ENCODE measurements at regions not wholly inside any gene's neighbourhood (a gene's known extent, or its start where the extent isn't known, plus 50 kb on each side); places are given as distances from the start of the nearest gene placed in this dataset.

DNA sequence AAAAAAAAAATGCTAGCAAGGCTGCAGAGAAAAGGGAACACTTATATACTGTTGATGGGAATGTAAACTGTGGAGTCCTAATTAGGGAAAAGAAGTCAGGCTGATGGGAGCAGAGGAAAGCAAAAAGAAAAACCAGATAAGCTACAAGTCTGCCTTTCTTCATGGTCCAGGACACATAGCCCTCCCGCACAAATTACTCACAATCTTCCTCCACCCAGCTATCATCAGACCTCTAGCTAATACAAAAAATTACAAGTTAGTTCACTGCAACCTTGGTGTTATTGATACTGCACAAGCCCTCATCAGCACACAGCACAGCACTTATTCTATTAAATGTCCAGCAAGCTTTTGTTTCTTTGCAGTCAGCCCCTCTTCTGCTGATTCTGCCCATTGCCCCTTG lies 186.0 kb upstream of the ADRA1B start:
- no peak overlapping the region for H3K4me3 ChIP-seq (ENCODE audit: low read depth in 1 of 3, low read length in 3 of 3)
- peaks cover 0 to 3% (median 0%) of the 10 kb centered on the region in 4 donors for H3K27me3 ChIP-seq (ENCODE audit: control insufficient read depth in 4 of 4, insufficient read depth in 4 of 4, low read length in 3 of 4)
- H3K4me1 ChIP-seq (ENCODE audit: control insufficient read depth in 4 of 4, insufficient read depth in 4 of 4, low read length in 3 of 4) = no peaks in the 10 kb centered on the region
- no peak overlapping the region for H3K9ac ChIP-seq (ENCODE audit: low read depth in 1 of 2, low read length in 2 of 2)
- H3K36me3 ChIP-seq (ENCODE audit: control insufficient read depth in 4 of 4, insufficient read depth in 3 of 4, low read depth in 1 of 4, low read length in 3 of 4) = no peaks in the 10 kb centered on the region
- no peak overlapping the region for H3K27ac ChIP-seq (ENCODE audit: low read depth in 1 of 2, low read length in 2 of 2)
- WGBS = 73% methylated on average over 1 of the region's 1 CpG
- H3K9me3 ChIP-seq (ENCODE audit: control insufficient read depth in 4 of 4, low read length in 3 of 4) = no peaks in the 10 kb centered on the region
- no peak for DNase-seq (ENCODE audit: low spot score)
- TF ChIP-seq, protein P1, sequence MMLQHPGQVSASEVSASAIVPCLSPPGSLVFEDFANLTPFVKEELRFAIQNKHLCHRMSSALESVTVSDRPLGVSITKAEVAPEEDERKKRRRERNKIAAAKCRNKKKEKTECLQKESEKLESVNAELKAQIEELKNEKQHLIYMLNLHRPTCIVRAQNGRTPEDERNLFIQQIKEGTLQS (IDR thresholded peaks at IDR 0.05) = no peak
- TF ChIP-seq SP1 (IDR thresholded peaks at IDR 0.05) (no peak), YY1 (IDR thresholded peaks at IDR 0.05) (no peak), HNF4G (IDR thresholded peaks at IDR 0.05) (no peak), GABPA (IDR thresholded peaks at IDR 0.05 in 1 of 2, conservative IDR thresholded peaks at IDR 0.05 in 1 of 2) (no peak), JUND (IDR thresholded peaks at IDR 0.05) (no peak), NR2F2 (IDR thresholded peaks at IDR 0.05) (no peak), EGR1 (IDR thresholded peaks at IDR 0.05; ENCODE audit: low read depth in 2 of 2) (no peak), FOXA1 (IDR thresholded peaks at IDR 0.05) (no peak), HNF4A (conservative IDR thresholded peaks at IDR 0.05) (no peak), TAF1 (conservative IDR thresholded peaks at IDR 0.05) (no peak), RAD21 (IDR thresholded peaks at IDR 0.05) (no peak), REST (IDR thresholded peaks at IDR 0.05) (no peak)
- TF ChIP-seq, protein P2, sequence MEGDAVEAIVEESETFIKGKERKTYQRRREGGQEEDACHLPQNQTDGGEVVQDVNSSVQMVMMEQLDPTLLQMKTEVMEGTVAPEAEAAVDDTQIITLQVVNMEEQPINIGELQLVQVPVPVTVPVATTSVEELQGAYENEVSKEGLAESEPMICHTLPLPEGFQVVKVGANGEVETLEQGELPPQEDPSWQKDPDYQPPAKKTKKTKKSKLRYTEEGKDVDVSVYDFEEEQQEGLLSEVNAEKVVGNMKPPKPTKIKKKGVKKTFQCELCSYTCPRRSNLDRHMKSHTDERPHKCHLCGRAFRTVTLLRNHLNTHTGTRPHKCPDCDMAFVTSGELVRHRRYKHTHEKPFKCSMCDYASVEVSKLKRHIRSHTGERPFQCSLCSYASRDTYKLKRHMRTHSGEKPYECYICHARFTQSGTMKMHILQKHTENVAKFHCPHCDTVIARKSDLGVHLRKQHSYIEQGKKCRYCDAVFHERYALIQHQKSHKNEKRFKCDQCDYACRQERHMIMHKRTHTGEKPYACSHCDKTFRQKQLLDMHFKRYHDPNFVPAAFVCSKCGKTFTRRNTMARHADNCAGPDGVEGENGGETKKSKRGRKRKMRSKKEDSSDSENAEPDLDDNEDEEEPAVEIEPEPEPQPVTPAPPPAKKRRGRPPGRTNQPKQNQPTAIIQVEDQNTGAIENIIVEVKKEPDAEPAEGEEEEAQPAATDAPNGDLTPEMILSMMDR (IDR thresholded peaks at IDR 0.05; ENCODE audit: low read depth, low read length, missing input control) = no peak

- peaks cover 0 to 2% (median 0%) of the 10 kb centered on the region in 4 donors for H3K27me3 ChIP-seq (ENCODE audit: control insufficient read depth in 4 of 4, insufficient read depth in 4 of 4, low read length in 3 of 4)
- 61% methylated on average over 4 of the region's 4 CpGs for WGBS
- no peak for DNase-seq (ENCODE audit: low spot score)
- H3K27ac ChIP-seq (ENCODE audit: low read depth in 1 of 2, low read length in 2 of 2) = no peak overlapping the region
- no peak overlapping the region for H3K4me3 ChIP-seq (ENCODE audit: low read depth in 1 of 3, low read length in 3 of 3)
- H3K9ac ChIP-seq (ENCODE audit: low read depth in 1 of 2, low read length in 2 of 2) = no peak overlapping the region
- H3K36me3 ChIP-seq (ENCODE audit: control insufficient read depth in 4 of 4, insufficient read depth in 3 of 4, low read depth in 1 of 4, low read length in 3 of 4) = no peaks in the 10 kb centered on the region
- TF ChIP-seq HNF4G (IDR thresholded peaks at IDR 0.05) (no peak), JUND (IDR thresholded peaks at IDR 0.05) (no peak), FOXA2 (IDR thresholded peaks at IDR 0.05) (no peak), HNF4A (conservative IDR thresholded peaks at IDR 0.05) (no peak), FOXA1 (IDR thresholded peaks at IDR 0.05) (no peak), EGR1 (IDR thresholded peaks at IDR 0.05; ENCODE audit: low read depth in 2 of 2) (no peak), ZBTB33 (IDR thresholded peaks at IDR 0.05) (no peak), RXRA (IDR thresholded peaks at IDR 0.05) (no peak), GABPA (IDR thresholded peaks at IDR 0.05 in 1 of 2, conservative IDR thresholded peaks at IDR 0.05 in 1 of 2) (no peak), YY1 (IDR thresholded peaks at IDR 0.05) (no peak)
- TF ChIP-seq, protein P2 (IDR thresholded peaks at IDR 0.05; ENCODE audit: low read depth, low read length, missing input control) = no peak
- TF ChIP-seq, protein P1 (IDR thresholded peaks at IDR 0.05) = no peak
- H3K4me1 ChIP-seq (ENCODE audit: control insufficient read depth in 4 of 4, insufficient read depth in 4 of 4, low read length in 3 of 4) = no peaks in the 10 kb centered on the region
- H3K9me3 ChIP-seq (ENCODE audit: control insufficient read depth in 4 of 4, low read length in 3 of 4) = no peaks in the 10 kb centered on the region
Measured at GRCh38 chr5:159732220-159732619, 184.1 kb upstream of the ADRA1B start.
